Neural progenitor cell (in vitro differentiated cells): ENCODE measurements at regions not wholly inside any gene's neighbourhood (a gene's known extent, or its start where the extent isn't known, plus 50 kb on each side); places are given as distances from the start of the nearest gene placed in this dataset.

Source experiments
- CTCF ChIP-seq: fragments of 200-600 bp; sonication (generic); IDR thresholded peaks from 2 replicates; pipeline ENCODE4 v1.5.1; 2017; ENCODE audit warnings: antibody characterized with exemption, mild to moderate bottlenecking
- EZH2phosphoT487 ChIP-seq: fragments of 200-600 bp; sonication (generic); IDR thresholded peaks from 2 replicates; pipeline ENCODE4 v1.6.1; 2017; ENCODE audit warnings: antibody characterized with exemption

- TF ChIP-seq CTCF, result no peak
- no peak for TF ChIP-seq EZH2phosphoT487
Observed at GRCh38 chr11:69982690-69983570, 95.2 kb upstream of the ANO1 start.
